Smooth muscle cell (in vitro differentiated cells): ENCODE measurements at regions not wholly inside any gene's neighbourhood (a gene's known extent, or its start where the extent isn't known, plus 50 kb on each side); places are given as distances from the start of the nearest gene placed in this dataset.
"Not testable (repeated sequence)": the region's sequence is repeated elsewhere in the genome, so short reads cannot be mapped to it uniquely, and the experiment has no call there.

Experiments used
- DNase-seq: peaks from one replicate; lab custom pipeline; 2025; ENCODE audit not compliant: unreplicated experiment; lab: John Stamatoyannopoulos, UW
- H2AFZ ChIP-seq: fragments of 200-600 bp; sonication (generic); 2 replicates; pipeline ENCODE4 v1.6.0; 2016; ENCODE audit warnings: antibody characterized with exemption, low read depth, mild to moderate bottlenecking
- H3F3A ChIP-seq: fragments of 200-600 bp; sonication (generic); 2 replicates; pipeline ENCODE4 v1.6.0; 2017; ENCODE audit warnings: antibody characterized with exemption, low read depth
- H3K27ac ChIP-seq: fragments of 200-600 bp; sonication (generic); 2 replicates; pipeline ENCODE4 v1.5.1; 2016; ENCODE audit warnings: low read depth, mild to moderate bottlenecking
- H3K27me3 ChIP-seq: fragments of 200-600 bp; sonication (generic); 2 replicates; pipeline ENCODE4 v1.6.1; 2016; ENCODE audit warnings: low read depth, mild to moderate bottlenecking
- H3K36me3 ChIP-seq: fragments of 200-600 bp; sonication (generic); 2 replicates; pipeline ENCODE4 v1.5.1; 2016; ENCODE audit warnings: low read depth
- H3K4me1 ChIP-seq: fragments of 200-600 bp; sonication (generic); 2 replicates; pipeline ENCODE4 v1.5.1; 2016; ENCODE audit warnings: low read depth
- H3K4me2 ChIP-seq: fragments of 200-600 bp; sonication (generic); 2 replicates; pipeline ENCODE4 v1.6.0; 2016; ENCODE audit warnings: mild to moderate bottlenecking
- H3K4me3 ChIP-seq: fragments of 200-600 bp; sonication (generic); 2 replicates; pipeline ENCODE4 v1.5.1; 2016; ENCODE audit warnings: mild to moderate bottlenecking
- H3K79me2 ChIP-seq: fragments of 200-600 bp; sonication (generic); 2 replicates; pipeline ENCODE4 v1.6.0; 2016; ENCODE audit warnings: low read depth, mild to moderate bottlenecking
- H3K9ac ChIP-seq: fragments of 200-600 bp; sonication (generic); 2 replicates; pipeline ENCODE4 v1.6.0; 2016; ENCODE audit warnings: low read depth
- H3K9me3 ChIP-seq: fragments of 200-600 bp; sonication (generic); replicated peaks from 2 replicates; pipeline ENCODE4 v1.5.1; 2016; ENCODE audit warnings: low read depth
- H4K20me1 ChIP-seq: fragments of 200-600 bp; sonication (generic); 2 replicates; pipeline ENCODE4 v1.6.0; 2016; ENCODE audit warnings: low read depth
- WGBS: methylation state at CpG from one replicate; pipeline ENCODE4 v1.1.7; 2016; ENCODE audit warnings: low lambda C conversion rate; 5-methylcytosine and 5-hydroxymethylcytosine counted together
- TF ChIP-seq, protein P1 (sequence below): fragments of 200-600 bp; sonication (generic); IDR thresholded peaks from 2 replicates; pipeline ENCODE4 v1.5.1; 2017; ENCODE audit warnings: borderline replicate concordance, mild to moderate bottlenecking, antibody characterized with exemption; ENCODE audit not compliant: insufficient read depth, poor library complexity, severe bottlenecking

DNA sequence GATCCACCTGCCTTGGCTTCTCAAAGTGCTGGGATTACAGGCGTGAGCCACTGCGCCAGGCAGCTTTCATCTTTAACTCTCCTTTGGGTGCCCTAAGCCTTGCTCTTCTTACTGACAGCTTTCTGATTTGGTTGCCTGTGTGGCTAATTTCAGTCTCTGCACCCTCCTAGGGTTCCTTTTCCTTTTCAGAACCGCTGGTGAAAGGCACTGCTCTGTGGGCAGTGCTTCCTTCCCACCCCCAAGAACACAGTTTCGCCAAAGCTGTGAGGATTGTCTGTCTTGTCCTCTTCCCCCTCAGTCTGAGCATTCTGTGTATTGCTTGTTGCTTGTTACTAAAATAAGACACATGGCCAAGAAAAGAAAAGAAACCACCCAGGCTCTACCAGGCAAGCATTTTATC is 101.4 kb upstream of the FRMPD3 start:
- no peaks in the 10 kb centered on the region for H3K9me3 ChIP-seq
- no peaks in the 10 kb centered on the region for H3K4me1 ChIP-seq
- H2AFZ ChIP-seq: no peak overlapping the region
- WGBS: 74% methylated on average over 4 of the region's 4 CpGs
- no peak overlapping the region for H3K9ac ChIP-seq
- H3F3A ChIP-seq: no peaks in the 10 kb centered on the region
- H3K79me2 ChIP-seq: no peaks in the 10 kb centered on the region
- no peaks in the 10 kb centered on the region for H3K27me3 ChIP-seq
- no peaks in the 10 kb centered on the region for H4K20me1 ChIP-seq
- no peaks in the 10 kb centered on the region for H3K36me3 ChIP-seq
- H3K4me2 ChIP-seq: no peak overlapping the region
- DNase-seq: no peak
- no peak overlapping the region for H3K4me3 ChIP-seq
- no peak overlapping the region for H3K27ac ChIP-seq
- TF ChIP-seq, protein P1, sequence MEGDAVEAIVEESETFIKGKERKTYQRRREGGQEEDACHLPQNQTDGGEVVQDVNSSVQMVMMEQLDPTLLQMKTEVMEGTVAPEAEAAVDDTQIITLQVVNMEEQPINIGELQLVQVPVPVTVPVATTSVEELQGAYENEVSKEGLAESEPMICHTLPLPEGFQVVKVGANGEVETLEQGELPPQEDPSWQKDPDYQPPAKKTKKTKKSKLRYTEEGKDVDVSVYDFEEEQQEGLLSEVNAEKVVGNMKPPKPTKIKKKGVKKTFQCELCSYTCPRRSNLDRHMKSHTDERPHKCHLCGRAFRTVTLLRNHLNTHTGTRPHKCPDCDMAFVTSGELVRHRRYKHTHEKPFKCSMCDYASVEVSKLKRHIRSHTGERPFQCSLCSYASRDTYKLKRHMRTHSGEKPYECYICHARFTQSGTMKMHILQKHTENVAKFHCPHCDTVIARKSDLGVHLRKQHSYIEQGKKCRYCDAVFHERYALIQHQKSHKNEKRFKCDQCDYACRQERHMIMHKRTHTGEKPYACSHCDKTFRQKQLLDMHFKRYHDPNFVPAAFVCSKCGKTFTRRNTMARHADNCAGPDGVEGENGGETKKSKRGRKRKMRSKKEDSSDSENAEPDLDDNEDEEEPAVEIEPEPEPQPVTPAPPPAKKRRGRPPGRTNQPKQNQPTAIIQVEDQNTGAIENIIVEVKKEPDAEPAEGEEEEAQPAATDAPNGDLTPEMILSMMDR: no peak

DNA sequence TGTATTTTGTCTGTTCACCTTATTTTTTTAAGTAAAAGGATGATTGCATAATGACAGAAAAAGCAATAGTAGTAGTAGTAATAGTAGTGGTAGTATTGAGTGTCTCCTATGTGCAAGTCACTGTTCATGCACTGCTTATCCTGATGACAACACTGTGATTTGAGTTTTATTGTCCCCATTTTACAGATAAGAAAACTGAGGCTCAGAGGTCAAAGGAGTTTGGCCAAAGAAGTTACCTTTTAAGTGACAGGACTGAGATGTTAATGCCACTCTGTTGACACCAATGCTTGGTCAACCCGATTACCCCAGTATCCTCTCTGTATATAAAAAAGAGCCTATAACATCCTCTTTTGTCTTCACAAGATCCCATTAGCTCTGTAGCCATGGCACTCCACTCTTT is 100.5 kb upstream of the FRMPD3 start:
- Histone ChIP-seq H3K4me1 (no peaks in the 10 kb centered on the region), H3K9me3 (no peaks in the 10 kb centered on the region), H3K79me2 (no peaks in the 10 kb centered on the region), H3K27me3 (no peaks in the 10 kb centered on the region), H3K36me3 (no peaks in the 10 kb centered on the region), H3K4me3 (no peak overlapping the region), H3K4me2 (no peak overlapping the region), H3F3A (no peaks in the 10 kb centered on the region), H3K9ac (no peak overlapping the region), H3K27ac (no peak overlapping the region), H2AFZ (no peak overlapping the region), H4K20me1 (no peaks in the 10 kb centered on the region)
- no peak for DNase-seq
- 100% methylated on average over 1 of the region's 1 CpG for WGBS
- TF ChIP-seq, protein P1: no peak

DNA sequence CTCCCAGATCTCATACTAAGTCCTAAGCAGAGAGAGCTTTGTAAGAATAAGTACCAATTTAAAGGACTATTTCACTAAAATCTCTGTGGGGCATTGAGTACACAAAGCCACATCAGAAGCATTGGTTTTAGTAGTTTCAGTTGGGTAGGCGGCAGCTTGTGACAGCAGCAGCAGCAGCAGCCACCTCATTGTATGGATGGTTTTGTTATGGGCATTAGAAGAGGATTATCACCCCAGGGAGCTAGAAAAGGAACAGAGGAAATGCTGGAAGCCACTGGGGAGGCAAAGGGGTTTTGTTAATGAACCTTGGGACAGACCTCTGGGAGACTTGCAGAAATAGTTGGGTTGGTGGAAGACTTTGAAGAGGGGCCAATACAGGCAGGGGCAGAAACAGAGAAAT is 93.9 kb upstream of the FRMPD3 start:
- H3K79me2 ChIP-seq: no peaks in the 10 kb centered on the region
- H3K27ac ChIP-seq: no peak overlapping the region
- H3K4me1 ChIP-seq: no peaks in the 10 kb centered on the region
- H3K4me3 ChIP-seq: no peak overlapping the region
- no peaks in the 10 kb centered on the region for H3F3A ChIP-seq
- H3K27me3 ChIP-seq: no peaks in the 10 kb centered on the region
- TF ChIP-seq, protein P1: no peak
- H3K36me3 ChIP-seq: no peaks in the 10 kb centered on the region
- H3K9me3 ChIP-seq: no peaks in the 10 kb centered on the region
- no peaks in the 10 kb centered on the region for H4K20me1 ChIP-seq
- no peak overlapping the region for H3K9ac ChIP-seq
- 38% methylated on average over 1 of the region's 1 CpG for WGBS
- no peak for DNase-seq
- H2AFZ ChIP-seq: no peak overlapping the region
- H3K4me2 ChIP-seq: no peak overlapping the region

DNA sequence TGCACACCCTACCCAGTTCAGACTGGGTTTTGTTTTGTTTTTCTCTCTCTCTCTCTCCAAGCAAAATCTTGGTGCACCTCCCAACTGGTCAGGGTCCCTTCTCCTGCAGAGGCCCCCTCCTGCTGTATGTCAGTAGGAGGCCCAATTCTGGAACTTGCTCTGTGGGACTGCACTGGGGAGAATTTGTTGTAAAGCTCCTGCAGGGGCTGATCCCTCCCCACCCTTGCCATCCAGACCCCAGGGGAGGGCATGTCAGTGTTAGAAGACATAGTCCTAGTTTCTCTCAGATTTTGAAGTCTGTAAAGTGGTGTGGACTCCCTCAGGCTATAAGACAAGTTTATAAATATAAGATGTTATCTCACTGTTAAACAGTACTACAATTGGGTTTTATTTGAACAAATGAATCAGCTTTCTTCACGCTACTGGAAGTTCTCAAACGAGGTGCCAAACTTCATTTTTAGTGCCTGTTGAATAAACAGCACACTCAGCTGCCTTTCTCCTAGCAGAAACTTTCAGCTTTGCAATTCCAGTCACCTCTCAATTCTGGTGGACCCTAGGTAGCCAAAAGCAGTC is 88.6 kb upstream of the FRMPD3 start:
- Histone ChIP-seq H3K27me3 (no peaks in the 10 kb centered on the region), H3K4me3 (no peak overlapping the region), H3K4me2 (no peak overlapping the region), H4K20me1 (no peaks in the 10 kb centered on the region), H3F3A (no peaks in the 10 kb centered on the region), H3K27ac (no peak overlapping the region), H3K9me3 (no peaks in the 10 kb centered on the region), H3K9ac (no peak overlapping the region), H3K79me2 (no peaks in the 10 kb centered on the region), H2AFZ (no peak overlapping the region), H3K4me1 (no peaks in the 10 kb centered on the region), H3K36me3 (no peaks in the 10 kb centered on the region)
- DNase-seq: no peak
- WGBS: 38% methylated on average over 2 of the region's 2 CpGs
- TF ChIP-seq, protein P1: no peak

DNA sequence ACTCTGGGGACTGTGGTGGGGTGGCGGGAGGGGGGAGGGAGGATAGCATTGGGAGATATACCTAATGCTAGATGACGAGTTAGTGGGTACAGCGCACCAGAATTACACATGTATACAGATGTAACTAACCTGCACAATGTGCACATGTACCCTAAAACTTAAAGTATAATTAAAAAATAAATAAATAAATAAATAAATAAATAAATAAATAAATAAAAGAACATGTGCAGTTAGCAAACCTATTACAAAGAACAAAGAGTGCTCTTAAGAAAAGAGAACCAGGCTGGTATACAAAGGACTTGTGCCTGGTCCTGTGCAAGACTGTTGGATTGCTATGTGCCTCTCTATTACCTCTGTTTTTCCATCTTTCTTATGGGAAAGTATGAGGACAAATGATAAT is 79.3 kb upstream of the FRMPD3 start:
- not testable (repeated sequence) for H3K36me3 ChIP-seq, H3K27me3 ChIP-seq, H2AFZ ChIP-seq, H3K4me3 ChIP-seq, H3K9ac ChIP-seq, H3K4me1 ChIP-seq, H3K27ac ChIP-seq, H3K4me2 ChIP-seq, H3K79me2 ChIP-seq, DNase-seq, H3K9me3 ChIP-seq, H3F3A ChIP-seq, H4K20me1 ChIP-seq
- 71% methylated on average over 3 of the region's 3 CpGs for WGBS
